RKO (cell line): ENCODE measurements at regions not wholly inside any gene's neighbourhood (a gene's known extent, or its start where the extent isn't known, plus 50 kb on each side); places are given as distances from the start of the nearest gene placed in this dataset.
A peak's percentile ranks its signal among the peaks of the same experiment; 100 is the strongest.

ENCODE experiments used
- DNase-seq: peaks from one replicate; pipeline ENCODE4 v3.0.0-alpha.2; 2016; ENCODE audit warnings: low spot score

DNA sequence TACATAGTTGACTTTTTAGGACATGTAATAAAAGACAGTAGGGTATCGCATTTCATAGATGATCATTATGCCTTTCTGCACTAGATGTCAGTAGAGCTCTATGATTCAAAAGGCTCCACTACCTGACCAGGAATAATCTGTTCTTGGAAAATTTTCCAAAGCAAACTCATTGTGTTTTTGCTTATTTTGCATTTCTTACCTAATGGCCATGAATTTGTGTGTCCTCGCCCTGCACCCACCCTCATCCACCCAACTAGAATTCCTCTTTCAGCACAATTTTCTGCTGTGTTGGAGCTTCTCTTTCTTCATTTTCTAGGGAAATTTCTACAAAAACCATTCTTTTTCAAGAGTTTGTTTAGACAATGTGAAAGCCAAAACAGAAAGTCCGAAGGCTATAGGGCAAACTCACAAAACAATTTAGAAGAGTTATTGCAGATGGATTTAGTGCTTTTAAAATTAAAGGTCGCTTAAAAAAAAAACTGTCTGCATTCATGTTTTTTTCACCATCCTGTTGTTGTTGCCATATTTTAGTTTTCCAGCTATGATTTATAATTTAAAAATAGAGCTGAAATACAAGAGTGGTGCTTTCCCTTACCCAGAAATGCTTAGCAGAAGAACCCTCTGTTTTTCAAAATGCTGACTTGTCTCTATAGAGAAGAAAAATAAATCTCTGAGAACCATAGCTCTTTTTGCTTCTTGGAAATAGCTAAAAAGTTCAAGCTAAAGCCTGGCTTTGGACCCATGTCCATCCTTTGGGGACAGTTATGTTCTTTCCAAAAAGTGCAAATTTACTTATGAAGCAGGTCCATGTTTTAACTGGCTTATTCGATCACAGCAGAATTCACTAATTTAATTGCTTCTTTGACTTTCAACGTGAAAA is 183.7 kb downstream of the SPATA18 start:
- DNase-seq: peak; percentile 60

DNA sequence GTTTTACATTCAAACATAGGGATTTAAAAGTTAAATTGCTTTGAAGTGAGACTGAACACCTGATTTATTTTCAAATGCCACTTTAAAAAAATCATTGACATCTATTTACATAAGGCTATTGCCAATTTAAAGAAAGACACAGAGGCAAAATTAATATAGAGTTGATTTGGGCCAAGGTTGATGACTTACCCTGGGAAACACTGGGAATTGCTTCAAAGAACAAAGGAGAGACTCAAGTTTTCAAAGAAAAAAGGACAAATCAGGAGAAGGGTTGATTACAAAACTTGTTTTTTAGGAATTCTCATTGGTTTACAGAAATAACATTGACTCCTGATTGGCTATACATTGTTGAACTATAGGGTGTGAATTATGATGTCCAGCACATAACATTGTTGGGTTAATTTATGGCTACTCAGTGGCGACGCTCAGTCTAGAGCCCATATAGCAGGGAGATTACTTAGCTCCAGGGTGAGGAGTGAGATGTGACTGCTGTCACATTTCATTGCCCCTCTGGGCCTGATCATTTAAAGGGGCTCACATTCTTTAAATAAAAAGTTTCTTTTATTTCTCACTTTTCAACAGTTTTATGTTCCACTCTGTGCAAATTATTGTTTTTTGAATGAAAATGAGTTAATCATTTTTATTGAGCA is 184.6 kb downstream of the SPATA18 start:
- no peak for DNase-seq

DNA sequence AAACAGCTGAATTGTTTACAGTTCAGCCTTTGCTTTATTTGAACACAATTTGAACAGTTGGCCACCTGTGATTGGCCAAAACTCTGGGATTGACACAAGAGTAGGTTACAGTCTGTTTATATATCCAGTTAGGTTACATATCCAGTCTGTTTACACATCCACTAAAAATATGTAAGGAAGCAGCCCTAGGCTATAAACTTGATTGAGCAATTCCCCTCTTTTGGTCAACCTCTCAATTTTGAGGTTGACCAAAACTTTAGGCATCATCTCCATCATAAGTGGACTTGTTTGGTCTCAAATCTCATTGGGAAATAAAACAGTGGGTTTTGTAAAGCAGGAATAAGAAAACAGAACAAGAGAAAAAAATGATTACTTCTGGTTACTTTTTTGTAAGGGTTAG is 190.8 kb downstream of the SPATA18 start:
- DNase-seq: no peak

DNA sequence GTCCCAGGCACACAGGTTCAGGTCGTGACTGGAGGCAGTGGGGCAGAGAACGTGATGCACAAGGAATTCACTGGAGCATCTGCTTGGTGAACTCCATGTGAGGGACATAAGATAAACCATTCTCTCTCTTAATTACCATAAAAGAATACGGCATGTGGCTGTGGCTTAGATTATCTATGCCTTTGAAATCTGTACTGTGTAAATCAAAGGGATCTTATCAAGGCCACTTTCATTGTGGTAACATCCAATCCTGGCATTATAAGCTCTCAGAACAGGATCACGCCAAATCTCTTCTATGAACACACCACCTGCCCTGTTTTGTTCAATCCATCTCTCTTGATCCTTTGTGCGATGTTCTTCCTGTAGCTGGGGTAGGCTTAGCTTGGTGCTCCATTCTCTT is 192.3 kb downstream of the SPATA18 start:
- DNase-seq: no peak

DNA sequence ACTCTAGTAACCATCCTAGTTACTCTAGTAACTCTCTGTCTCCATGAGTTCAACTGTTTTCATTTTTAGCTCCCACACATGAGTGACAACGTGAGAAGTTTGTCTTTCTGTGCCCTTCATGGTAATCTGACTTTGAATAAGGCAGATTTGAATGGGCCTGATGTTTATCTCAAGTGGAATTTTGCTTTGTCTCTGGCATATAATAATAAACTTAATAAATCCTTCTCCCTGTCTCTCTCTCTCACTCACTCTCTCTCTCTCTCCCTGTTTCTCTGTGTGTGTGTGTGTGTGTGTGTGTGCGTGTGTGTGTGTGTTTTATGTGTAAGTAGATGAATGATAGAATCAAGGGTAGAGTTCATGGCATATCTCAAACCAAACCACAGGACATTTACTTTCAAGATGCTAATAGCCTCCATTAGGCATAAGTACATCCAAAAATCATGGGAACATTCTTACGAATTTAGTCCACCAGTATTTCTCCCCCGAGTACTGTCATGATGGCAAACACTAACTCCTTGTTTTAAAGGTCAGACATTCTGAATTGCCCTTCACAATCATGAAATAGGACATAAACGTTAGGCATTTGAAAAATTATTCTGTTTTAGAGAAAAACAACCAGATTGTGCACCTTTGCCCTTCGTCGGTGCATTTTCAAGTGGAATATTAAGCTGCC is 193.1 kb downstream of the SPATA18 start:
- DNase-seq: no peak

DNA sequence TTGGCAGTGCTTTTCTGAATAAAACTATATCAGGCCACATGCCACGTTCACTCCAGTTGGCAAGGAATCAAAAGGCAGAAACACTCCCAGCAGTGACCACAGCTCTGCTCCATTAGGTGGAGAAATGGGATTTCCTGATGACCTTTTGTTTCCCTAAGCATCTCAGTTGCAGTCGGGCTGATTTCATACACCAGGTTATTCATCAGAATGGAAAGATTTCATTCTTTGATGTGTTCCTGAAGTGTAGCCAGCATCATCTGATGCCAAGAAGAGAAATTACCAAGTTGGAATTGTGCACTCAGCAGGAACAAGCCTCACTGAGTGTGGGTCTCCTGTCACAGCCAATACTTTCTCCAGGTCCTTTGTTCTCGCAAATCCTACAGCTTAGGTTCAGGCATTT is 193.7 kb downstream of the SPATA18 start:
- no peak for DNase-seq

DNA sequence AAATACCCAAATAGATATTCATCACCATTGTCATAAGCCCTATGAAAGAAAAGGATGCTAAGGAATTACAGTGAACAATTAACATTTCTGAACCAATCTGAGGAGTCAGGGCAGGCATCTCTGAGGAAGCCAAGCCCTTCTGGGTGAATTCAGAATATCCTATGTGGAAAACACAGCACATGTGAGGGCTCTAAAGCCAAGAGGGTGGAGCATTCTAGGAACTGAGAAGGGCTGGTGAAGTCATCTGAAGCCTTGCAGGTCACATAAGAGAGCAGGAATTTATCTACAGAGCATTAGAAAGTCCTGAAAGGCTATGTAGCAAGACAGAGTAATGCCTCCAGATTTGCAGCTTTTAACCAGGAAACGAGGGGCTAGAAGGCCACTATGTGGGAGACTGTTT is 195.7 kb downstream of the SPATA18 start:
- no peak for DNase-seq

DNA sequence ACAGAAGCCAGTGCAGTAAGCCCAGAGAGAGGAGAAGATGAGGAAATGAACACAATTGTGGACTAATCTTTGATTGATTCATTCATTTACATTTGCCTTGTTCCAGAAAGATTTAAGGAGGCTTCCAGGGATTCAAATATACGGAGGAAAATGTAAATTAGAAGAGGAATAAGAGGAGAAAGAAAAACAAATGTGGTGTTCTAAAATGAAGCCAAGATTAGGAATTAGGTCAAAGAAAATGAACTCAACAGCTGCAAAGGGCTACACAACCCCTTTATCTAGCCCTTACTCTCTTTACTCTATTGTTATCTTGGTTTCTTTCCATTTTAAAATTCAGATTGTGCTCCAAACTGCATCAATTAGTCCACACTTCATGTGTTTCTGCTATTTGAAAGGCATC is 196.8 kb downstream of the SPATA18 start:
- no peak for DNase-seq

DNA sequence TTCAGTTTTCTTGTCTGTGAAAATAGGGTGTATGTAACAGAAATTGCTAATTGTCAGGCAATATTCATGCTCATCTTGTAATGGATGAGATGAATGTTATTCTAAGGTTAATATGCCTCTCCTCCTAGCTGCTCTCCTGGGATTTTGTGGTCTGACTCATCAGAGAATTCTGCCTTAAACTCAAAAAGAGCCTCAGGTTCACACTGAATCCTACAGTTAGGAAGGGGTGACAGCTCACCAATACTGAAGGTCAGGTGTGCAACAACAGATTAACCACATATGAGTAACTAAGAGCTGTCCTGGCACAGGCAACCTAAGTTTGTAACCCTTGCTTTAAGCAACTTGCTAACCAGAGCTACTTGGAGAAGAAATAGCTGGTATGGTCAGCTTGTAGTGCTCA is 197.7 kb downstream of the SPATA18 start:
- DNase-seq: no peak

DNA sequence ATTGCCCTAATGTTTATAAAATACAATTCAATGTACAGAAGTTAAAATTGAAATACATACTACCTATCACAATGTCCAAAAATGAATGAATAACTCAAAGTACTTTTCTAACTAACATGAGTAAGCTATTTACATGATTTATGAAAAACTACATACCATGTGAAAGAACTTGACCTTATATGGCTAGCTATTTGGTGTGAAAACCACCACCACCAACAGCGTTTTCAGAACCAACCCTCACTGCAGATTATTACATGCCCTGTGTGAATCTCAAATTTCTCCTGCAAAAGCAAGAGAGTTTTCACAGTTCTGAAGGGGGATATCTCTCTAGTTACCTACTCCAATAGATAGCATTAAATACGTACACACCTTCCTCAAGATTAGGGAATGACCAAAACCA is 198.5 kb downstream of the SPATA18 start:
- no peak for DNase-seq

DNA sequence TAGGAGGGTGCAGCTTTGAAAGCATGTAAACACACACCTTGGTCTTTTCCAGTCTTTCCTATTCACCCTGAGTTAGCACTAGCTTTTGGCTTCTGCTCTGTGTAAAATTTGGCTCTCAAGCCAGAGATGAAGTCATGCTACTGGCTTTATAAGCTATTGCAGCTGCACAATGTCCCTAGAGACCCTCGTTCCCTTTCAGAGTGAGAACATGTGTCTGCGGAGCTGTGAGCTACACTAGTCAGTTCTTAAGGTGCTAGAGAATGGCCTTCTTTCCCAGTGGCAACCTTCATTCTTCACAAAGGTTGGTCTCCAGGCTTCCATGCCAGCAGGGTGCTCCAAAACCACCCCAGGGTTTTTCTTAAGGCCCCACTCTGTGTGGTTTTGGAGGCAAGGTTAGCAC is 199.1 kb downstream of the SPATA18 start:
- no peak for DNase-seq

DNA sequence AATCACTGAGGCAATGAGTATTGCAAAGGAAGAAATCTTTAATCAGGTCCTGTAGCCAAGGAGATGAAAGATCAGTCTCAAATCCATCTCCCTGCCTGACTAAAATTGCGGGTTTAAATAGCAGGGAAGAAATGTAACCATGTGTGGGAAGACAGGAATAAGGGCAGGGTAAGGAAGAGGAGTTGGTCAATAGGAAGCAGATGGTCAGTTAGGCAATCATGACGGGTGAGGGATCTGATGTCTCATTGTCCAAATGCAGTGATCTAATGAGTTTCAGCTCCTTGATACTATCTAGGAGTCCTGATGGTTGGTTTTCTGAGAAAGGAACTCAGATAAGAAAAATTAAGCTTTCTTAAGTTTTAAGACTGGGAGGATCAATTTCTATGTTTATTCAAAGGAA is 200.8 kb downstream of the SPATA18 start:
- no peak for DNase-seq

DNA sequence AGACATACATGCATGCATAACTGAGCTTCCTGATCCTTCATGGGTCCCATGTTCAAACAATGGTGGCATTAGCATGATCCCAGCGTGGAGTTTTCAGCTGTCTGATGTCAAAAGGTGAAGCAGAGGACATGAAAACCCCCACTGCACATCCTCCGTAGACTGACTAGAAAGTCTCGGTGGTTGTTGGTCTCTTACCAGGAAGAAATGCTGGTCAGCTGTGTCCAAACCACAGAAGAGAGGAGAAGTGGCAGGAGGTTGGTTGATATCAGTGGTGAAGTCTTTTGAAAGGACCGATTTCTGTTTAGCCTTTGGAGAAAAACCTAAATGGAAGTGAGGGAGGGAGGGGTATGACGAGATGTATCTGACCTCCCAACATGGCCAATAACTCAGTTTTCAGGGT is 201.9 kb downstream of the SPATA18 start:
- DNase-seq: no peak

DNA sequence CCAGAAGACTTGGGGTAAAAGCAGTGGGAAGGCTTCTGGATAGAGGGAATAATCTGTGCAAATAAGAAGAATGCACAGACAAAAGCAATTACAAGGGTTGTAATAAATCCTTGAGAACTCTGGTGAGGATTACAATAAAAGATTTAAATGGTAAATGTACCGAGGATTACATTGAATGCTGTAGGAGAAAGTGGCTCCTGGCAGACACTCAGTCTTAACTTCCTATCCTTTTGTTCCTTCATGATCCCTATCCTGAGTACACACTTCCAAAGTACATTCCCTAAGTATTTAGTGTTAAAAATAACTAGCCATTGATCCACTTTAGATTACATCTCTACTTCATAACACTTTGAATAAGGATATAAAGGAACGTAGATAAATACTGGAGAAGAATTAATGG is 205.4 kb downstream of the SPATA18 start:
- DNase-seq: no peak

DNA sequence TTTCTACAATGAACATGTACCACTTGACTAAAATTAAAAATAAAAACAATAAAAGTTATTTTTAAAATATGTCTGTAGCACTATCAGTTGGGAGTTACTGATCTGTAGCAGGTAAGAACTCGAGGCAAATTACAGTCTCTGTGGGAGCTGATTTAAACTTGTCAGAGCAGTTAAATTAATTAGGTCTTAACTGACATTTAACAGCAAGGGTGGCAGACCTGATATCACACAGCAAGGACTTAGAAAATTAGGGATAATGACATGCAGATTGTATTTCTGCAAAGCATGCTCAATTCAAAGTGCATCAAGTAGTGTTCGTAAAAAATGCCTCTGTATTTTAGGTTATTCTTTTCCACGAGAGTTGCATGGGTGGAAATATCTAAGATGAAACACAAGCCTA is 208.9 kb downstream of the SPATA18 start:
- DNase-seq: no peak

DNA sequence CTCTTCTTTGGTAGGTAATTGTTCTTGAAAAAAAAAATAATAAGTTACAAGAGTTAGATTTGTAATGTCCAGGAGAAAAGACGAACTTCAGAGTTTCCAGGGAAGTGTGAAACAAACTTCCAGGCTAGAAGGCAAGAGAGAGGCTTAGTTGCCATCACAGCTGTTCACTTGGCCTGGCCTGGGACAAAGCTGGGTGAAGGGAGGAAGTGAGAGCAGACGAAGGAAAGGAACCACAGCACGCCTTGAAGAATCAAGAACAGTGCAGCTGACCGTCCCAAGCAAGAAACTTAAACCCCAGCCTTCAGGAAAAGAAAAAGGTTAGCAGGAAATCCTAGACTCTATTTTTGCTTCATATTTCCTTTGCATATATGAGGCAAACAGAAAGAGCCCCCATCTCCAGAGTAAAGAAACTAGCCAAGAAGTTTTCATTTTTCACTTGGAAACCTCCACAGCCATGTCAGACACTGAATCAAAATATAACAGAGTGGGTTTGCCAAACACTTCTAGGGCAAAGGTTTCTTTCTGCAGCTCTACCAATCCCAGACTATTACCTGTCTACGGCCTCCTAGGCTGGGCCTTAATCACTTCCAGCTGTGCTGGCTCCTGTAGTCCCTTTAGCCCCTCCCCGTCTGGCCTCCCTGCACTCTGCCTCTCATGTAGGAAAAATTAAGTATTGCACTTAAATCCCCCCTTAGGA is 209.6 kb downstream of the SPATA18 start:
- no peak for DNase-seq

DNA sequence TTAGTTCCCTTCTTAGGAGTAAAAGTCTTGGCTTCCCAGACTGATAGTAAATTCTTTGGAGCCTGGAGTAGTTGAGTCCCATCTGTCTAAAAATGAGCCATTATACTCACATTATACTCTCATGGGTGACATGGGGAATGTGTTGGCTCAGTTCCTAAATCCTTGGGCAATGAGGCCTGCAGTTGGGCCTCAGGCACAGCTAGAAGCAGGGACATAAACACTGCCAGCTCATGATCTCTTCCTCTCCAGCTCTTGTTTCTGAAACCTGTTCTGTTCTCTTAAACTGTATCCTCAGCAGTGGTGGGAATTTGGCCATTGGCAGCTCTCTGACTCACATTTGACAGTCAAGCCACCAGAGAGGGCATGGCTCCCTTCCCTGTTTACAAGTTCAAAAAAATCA is 212.5 kb downstream of the SPATA18 start:
- no peak for DNase-seq

DNA sequence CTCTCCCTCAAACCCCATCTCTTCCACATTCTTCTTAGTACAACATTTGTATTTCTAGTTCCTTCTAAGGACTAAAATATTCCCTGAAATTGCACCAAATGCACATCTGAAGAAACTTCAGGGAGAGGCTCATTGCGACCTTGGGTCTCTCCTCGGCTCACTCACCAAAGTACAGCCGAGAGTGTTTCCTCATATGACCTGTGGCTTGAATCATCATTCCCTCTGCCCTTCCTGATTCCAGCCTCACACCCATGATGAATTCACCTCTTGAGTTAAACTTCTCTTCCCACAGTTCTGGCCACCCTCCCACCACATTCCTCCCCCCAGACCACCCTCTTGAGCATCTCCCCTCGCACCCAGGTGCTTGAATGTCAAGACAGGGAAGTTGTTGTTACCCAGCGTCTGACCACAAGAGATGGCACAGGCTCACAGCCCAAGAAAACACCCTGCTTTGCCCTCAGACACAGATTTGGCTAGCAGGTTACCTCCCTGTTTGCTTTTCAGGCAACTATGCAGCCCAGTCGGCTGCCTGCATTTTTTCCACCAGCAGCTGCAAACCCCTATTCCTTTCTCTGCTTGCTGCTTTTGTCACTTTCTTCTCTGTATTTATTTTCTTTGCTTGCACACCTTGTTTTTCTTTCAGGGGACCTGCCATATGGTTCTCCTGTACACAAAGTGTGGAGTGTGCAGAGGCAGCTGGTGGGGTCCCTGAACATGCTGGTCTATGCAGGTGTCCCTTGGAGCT is 214.8 kb downstream of the SPATA18 start:
- DNase-seq: no peak

DNA sequence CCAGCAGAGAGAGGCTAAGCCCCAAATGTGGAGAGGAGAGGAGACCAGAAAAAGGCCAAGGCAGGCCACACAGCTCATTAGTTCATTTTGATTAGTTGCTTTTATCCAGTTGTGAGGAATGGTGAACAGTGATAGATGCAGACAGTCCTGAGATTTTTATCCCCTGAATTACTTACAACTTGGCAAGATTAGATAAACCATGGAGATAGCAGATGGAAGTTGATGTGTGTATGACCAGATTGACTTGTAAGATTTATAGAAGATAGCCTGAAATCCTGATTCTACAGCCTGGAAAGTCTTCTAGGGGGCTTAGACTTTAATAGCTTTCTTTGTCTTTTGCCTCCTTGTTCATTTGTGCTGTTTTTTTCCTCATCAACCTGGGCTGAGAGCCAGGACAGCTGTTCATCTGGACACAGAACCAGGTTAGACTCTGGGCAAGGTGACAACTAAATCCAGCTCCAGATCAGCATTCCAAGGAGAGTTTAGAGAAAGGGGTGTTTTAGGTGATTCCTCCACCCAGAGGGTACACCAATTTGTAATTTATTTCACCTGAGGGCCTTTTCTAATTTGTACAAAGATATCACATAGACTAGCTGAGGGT is 215.5 kb downstream of the SPATA18 start:
- no peak for DNase-seq

DNA sequence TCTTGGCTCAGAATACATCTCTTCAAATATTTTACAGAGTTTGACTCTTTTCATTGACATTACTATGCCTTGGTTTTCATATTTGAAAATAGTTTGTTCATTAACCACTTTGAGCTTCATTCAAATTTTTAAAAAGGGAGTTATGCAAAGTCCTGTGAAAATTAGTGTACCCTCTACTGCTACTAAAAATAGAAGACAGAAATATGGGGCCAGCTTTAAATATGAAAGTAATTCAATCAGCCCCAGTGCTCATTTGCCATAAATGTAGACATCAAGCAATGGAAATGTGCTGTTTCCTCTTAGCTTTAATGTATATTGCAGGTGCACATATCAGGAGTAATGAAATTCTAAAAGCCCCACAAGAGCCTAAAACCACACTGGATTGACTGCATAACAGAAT is 218.7 kb downstream of the SPATA18 start:
- no peak for DNase-seq

DNA sequence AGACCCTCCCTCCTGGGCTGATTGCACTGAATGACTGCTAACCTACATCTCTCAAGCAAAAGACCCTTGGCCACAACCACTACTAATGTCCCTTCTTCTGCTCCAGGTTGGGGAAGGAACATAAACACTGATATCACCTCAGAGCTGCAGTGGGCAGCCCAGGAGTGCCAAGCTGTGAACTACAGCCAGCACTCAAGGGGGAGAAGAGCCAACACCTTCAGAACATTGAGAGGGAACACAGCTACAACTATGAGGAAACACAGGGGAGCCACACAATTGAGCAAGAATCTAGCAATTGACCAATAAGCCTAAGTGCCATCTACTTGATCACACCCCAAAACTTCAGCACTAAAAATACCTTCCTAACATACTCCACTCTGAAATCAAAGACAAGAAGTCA is 222.8 kb downstream of the SPATA18 start:
- DNase-seq: no peak
